Spinal cord (tissue), 9 donors: ENCODE measurements at regions not wholly inside any gene's neighbourhood (a gene's known extent, or its start where the extent isn't known, plus 50 kb on each side); places are given as distances from the start of the nearest gene placed in this dataset.
A peak's percentile ranks its signal among the peaks of the same experiment; 100 is the strongest.

Source experiments
- DNase-seq, 6 donors: peaks; one replicate each; pipeline versions ENCODE4 v3.0.0 to v3.0.0-alpha.2; 2013 to 2015; ENCODE audit warnings: low spot score in 6 of 6, low read depth in 4 of 6
- H3K27ac ChIP-seq: one replicate; pipeline ENCODE4 v1.5.1; 2013; ENCODE audit warnings: low read depth, low read length, control low read depth
- H3K27me3 ChIP-seq: one replicate; pipeline ENCODE4 v1.6.1; 2013; ENCODE audit warnings: low read length; ENCODE audit not compliant: control insufficient read depth, insufficient read depth
- H3K36me3 ChIP-seq: one replicate; pipeline ENCODE4 v1.6.1; 2013; ENCODE audit warnings: low read length; ENCODE audit not compliant: control insufficient read depth, insufficient read depth
- H3K4me1 ChIP-seq: one replicate; pipeline ENCODE4 v1.6.1; 2013; ENCODE audit warnings: low read length; ENCODE audit not compliant: control insufficient read depth, insufficient read depth
- H3K4me3 ChIP-seq: one replicate; pipeline ENCODE4 v1.5.1; 2013; ENCODE audit warnings: low read depth, low read length, control low read depth
- H3K9me3 ChIP-seq: one replicate; pipeline ENCODE4 v1.6.1; 2013; ENCODE audit warnings: low read length; ENCODE audit not compliant: control insufficient read depth, insufficient read depth
- WGBS: methylation state at CpG from one replicate; pipeline ENCODE4 v1.1.5; 2013; ENCODE audit warnings: missing lambda C conversion rate; ENCODE audit not compliant: insufficient coverage; 5-methylcytosine and 5-hydroxymethylcytosine counted together
- donor health status: healthy.

- H3K4me1 ChIP-seq, result peaks cover 39% of the 10 kb centered on the region
Measured at GRCh38 chr11:8332891-8333290, 69.2 kb upstream of the LMO1 start.

GRCh38 chr11:8332196-8332595 lies 68.5 kb upstream of the LMO1 start:
- DNase-seq, result no peak
- Histone ChIP-seq H3K36me3 (peaks cover 2% of the 10 kb centered on the region), H3K27ac (no peak overlapping the region), H3K9me3 (no peaks in the 10 kb centered on the region), H3K4me3 (no peak overlapping the region), H3K4me1 (peaks cover 33% of the 10 kb centered on the region), H3K27me3 (peaks cover 2% of the 10 kb centered on the region)
- 90% methylated on average over 4 of the region's 4 CpGs for WGBS

More at GRCh38 chr11:8332891-8333290, 69.2 kb upstream of the LMO1 start:
- Histone ChIP-seq H3K9me3 (no peaks in the 10 kb centered on the region), H3K36me3 (peaks cover 2% of the 10 kb centered on the region), H3K27ac (no peak overlapping the region), H3K27me3 (peaks cover 2% of the 10 kb centered on the region), H3K4me3 (no peak overlapping the region)
- DNase-seq, result peak in 1 of 6 donors; percentile 66
- 78% methylated on average over 6 of the region's 12 CpGs for WGBS

- Histone ChIP-seq H3K27me3 (peaks cover 2% of the 10 kb centered on the region), H3K27ac (no peak overlapping the region), H3K4me3 (no peak overlapping the region), H3K4me1 (peaks cover 33% of the 10 kb centered on the region), H3K36me3 (peaks cover 1% of the 10 kb centered on the region), H3K9me3 (no peaks in the 10 kb centered on the region)
- 94% methylated on average over 2 of the region's 3 CpGs for WGBS
- DNase-seq, result no peak
Measured at GRCh38 chr11:8331767-8332166, 68.1 kb upstream of the LMO1 start.

- Histone ChIP-seq H3K27ac (no peak overlapping the region), H3K27me3 (peaks cover 2% of the 10 kb centered on the region), H3K36me3 (no peaks in the 10 kb centered on the region), H3K4me1 (peaks cover 33% of the 10 kb centered on the region), H3K4me3 (no peak overlapping the region), H3K9me3 (no peaks in the 10 kb centered on the region)
- DNase-seq, result no peak
- 85% methylated on average over 5 of the region's 6 CpGs for WGBS
Measured at GRCh38 chr11:8330896-8331295, 67.2 kb upstream of the LMO1 start.

- H3K27me3 ChIP-seq, result peaks cover 2% of the 10 kb centered on the region
- 56% methylated on average over 10 of the region's 10 CpGs for WGBS
- H3K36me3 ChIP-seq, result no peaks in the 10 kb centered on the region
- H3K4me3 ChIP-seq, result no peak overlapping the region
- DNase-seq, result no peak
- H3K9me3 ChIP-seq, result no peaks in the 10 kb centered on the region
- H3K27ac ChIP-seq, result no peak overlapping the region
- H3K4me1 ChIP-seq, result peaks cover 33% of the 10 kb centered on the region
Measured at GRCh38 chr11:8330404-8330803, 66.7 kb upstream of the LMO1 start.

GRCh38 chr11:8329847-8330361 lies 66.2 kb upstream of the LMO1 start:
- 39% methylated on average over 13 of the region's 17 CpGs for WGBS
- Histone ChIP-seq H3K9me3 (no peaks in the 10 kb centered on the region), H3K36me3 (no peaks in the 10 kb centered on the region), H3K27ac (no peak overlapping the region), H3K27me3 (peaks cover 2% of the 10 kb centered on the region), H3K4me3 (no peak overlapping the region), H3K4me1 (peaks cover 33% of the 10 kb centered on the region)
- DNase-seq, result peak in 2 of 6 donors; percentile 67 to 84

DNA sequence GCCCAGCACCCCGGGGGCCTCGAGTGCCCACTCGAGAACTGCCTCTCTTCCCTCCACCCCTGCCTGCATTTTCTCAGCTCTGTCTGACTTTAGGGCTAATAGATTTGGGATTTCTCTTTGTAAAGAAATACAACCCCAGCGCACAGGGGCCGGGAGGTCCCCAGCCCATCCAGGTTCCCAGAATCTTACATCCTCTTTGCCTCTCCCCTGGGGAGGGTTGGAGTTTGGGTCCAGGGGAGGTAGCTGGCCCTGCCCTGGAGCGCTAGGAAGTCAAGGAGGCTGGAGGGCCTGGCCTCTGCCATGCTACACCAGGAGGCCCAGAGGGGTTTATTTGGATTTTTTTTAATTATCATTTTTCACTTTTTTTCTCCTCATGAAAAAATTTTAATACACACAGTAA lies 65.7 kb upstream of the LMO1 start:
- no peak overlapping the region for H3K27ac ChIP-seq

GRCh38 chr11:8328848-8329330 lies 65.2 kb upstream of the LMO1 start:
- no peaks in the 10 kb centered on the region for H3K36me3 ChIP-seq
- no peak overlapping the region for H3K4me3 ChIP-seq
- no peaks in the 10 kb centered on the region for H3K27me3 ChIP-seq
- peak in 3 of 6 donors; percentile 33 to 77 (median 77) for DNase-seq
- 20% methylated on average over 11 of the region's 11 CpGs for WGBS
- H3K4me1 ChIP-seq, result peaks cover 29% of the 10 kb centered on the region
- no peak overlapping the region for H3K27ac ChIP-seq
- H3K9me3 ChIP-seq, result no peaks in the 10 kb centered on the region

More for the DNA sequence above, 65.7 kb upstream of the LMO1 start:
- 80% methylated on average over 1 of the region's 6 CpGs for WGBS
- no peak for DNase-seq
- H3K36me3 ChIP-seq, result no peaks in the 10 kb centered on the region
- no peaks in the 10 kb centered on the region for H3K9me3 ChIP-seq
- no peaks in the 10 kb centered on the region for H3K27me3 ChIP-seq
- H3K4me1 ChIP-seq, result peaks cover 33% of the 10 kb centered on the region
- H3K4me3 ChIP-seq, result no peak overlapping the region

- Histone ChIP-seq H3K9me3 (no peaks in the 10 kb centered on the region), H3K27ac (no peak overlapping the region), H3K4me3 (no peak overlapping the region), H3K36me3 (no peaks in the 10 kb centered on the region), H3K27me3 (no peaks in the 10 kb centered on the region), H3K4me1 (peaks cover 26% of the 10 kb centered on the region)
- DNase-seq, result no peak
- WGBS, result 98% methylated on average over 5 of the region's 7 CpGs
Measured at GRCh38 chr11:8328231-8328794, 64.6 kb upstream of the LMO1 start.

- Histone ChIP-seq H3K4me1 (peaks cover 25% of the 10 kb centered on the region), H3K9me3 (no peaks in the 10 kb centered on the region), H3K27me3 (no peaks in the 10 kb centered on the region), H3K4me3 (no peak overlapping the region), H3K36me3 (no peaks in the 10 kb centered on the region), H3K27ac (no peak overlapping the region)
- no peak for DNase-seq
- WGBS, result 56% methylated on average over 3 of the region's 3 CpGs
Measured at GRCh38 chr11:8327761-8328192, 64.1 kb upstream of the LMO1 start.
